GM06990 (cell line): ENCODE measurements at regions not wholly inside any gene's neighbourhood (a gene's known extent, or its start where the extent isn't known, plus 50 kb on each side); places are given as distances from the start of the nearest gene placed in this dataset.
"Not testable (repeated sequence)": the region's sequence is repeated elsewhere in the genome, so short reads cannot be mapped to it uniquely, and the experiment has no call there.

Source experiments
- DNase-seq: peaks from one replicate; pipeline ENCODE4 v3.0.0-alpha.2; 2011; ENCODE audit not compliant: insufficient read length; ENCODE audit errors: extremely low read depth
- H3K27me3 ChIP-seq: replicated peaks from 2 replicates; pipeline ENCODE4 v1.6.0; 2011; ENCODE audit warnings: low read length; ENCODE audit not compliant: control insufficient read depth, insufficient read depth
- H3K36me3 ChIP-seq: 2 replicates; pipeline ENCODE4 v1.5.1; 2011; ENCODE audit warnings: low read length; ENCODE audit not compliant: control insufficient read depth, insufficient read depth
- H3K4me3 ChIP-seq: replicated peaks from 2 replicates; pipeline ENCODE4 v1.5.1; 2011; ENCODE audit warnings: low read depth, mild to moderate bottlenecking, control low read depth, low read length
- CTCF ChIP-seq: IDR thresholded peaks from 2 replicates; pipeline ENCODE4 v1.5.1; 2011; ENCODE audit warnings: low read length, control low read depth, mild to moderate bottlenecking, inconsistent platforms; ENCODE audit not compliant: insufficient read depth, poor library complexity, severe bottlenecking

- no peaks in the 10 kb centered on the region for H3K27me3 ChIP-seq
- no peak overlapping the region for H3K4me3 ChIP-seq
- TF ChIP-seq CTCF, result no peak
- DNase-seq, result no peak
- no peaks in the 10 kb centered on the region for H3K36me3 ChIP-seq
Measured at GRCh38 chr5:74521401-74521800, 119.1 kb downstream of the ENC1 start.

GRCh38 chr5:74519679-74520078, 120.8 kb downstream of the ENC1 start:
- no peak for DNase-seq
- Histone ChIP-seq H3K36me3 (no peaks in the 10 kb centered on the region), H3K27me3 (no peaks in the 10 kb centered on the region), H3K4me3 (no peak overlapping the region)
- TF ChIP-seq CTCF, result no peak

- Histone ChIP-seq H3K4me3 (no peak overlapping the region), H3K36me3 (no peaks in the 10 kb centered on the region), H3K27me3 (no peaks in the 10 kb centered on the region)
- no peak for TF ChIP-seq CTCF
- no peak for DNase-seq
Measured at GRCh38 chr5:74519161-74519571, 121.4 kb downstream of the ENC1 start.

- Histone ChIP-seq H3K36me3 (no peaks in the 10 kb centered on the region), H3K27me3 (no peaks in the 10 kb centered on the region), H3K4me3 (no peak overlapping the region)
- DNase-seq, result no peak
- TF ChIP-seq CTCF, result no peak
Measured at GRCh38 chr5:74517700-74518099, 122.8 kb downstream of the ENC1 start.

GRCh38 chr5:74516211-74516636, 124.3 kb downstream of the ENC1 start:
- no peak for TF ChIP-seq CTCF
- Histone ChIP-seq H3K27me3 (no peaks in the 10 kb centered on the region), H3K4me3 (no peak overlapping the region), H3K36me3 (no peaks in the 10 kb centered on the region)
- DNase-seq, result no peak

GRCh38 chr5:74514888-74515551, 125.5 kb downstream of the ENC1 start:
- no peaks in the 10 kb centered on the region for H3K36me3 ChIP-seq
- DNase-seq, result no peak
- H3K27me3 ChIP-seq, result no peaks in the 10 kb centered on the region
- H3K4me3 ChIP-seq, result no peak overlapping the region
- TF ChIP-seq CTCF, result no peak

- not testable (repeated sequence) for DNase-seq, H3K4me3 ChIP-seq, H3K36me3 ChIP-seq, H3K27me3 ChIP-seq
Measured at GRCh38 chr5:74511770-74512169, 128.8 kb downstream of the ENC1 start.
